Spinal cord (tissue), 9 donors: ENCODE measurements at regions not wholly inside any gene's neighbourhood (a gene's known extent, or its start where the extent isn't known, plus 50 kb on each side); places are given as distances from the start of the nearest gene placed in this dataset.

ENCODE experiments used
- DNase-seq, 6 donors: peaks; one replicate each; pipeline versions ENCODE4 v3.0.0 to v3.0.0-alpha.2; 2013 to 2015; ENCODE audit warnings: low spot score in 6 of 6, low read depth in 4 of 6
- H3K27ac ChIP-seq: one replicate; pipeline ENCODE4 v1.5.1; 2013; ENCODE audit warnings: low read depth, low read length, control low read depth
- H3K27me3 ChIP-seq: one replicate; pipeline ENCODE4 v1.6.1; 2013; ENCODE audit warnings: low read length; ENCODE audit not compliant: control insufficient read depth, insufficient read depth
- H3K36me3 ChIP-seq: one replicate; pipeline ENCODE4 v1.6.1; 2013; ENCODE audit warnings: low read length; ENCODE audit not compliant: control insufficient read depth, insufficient read depth
- H3K4me1 ChIP-seq: one replicate; pipeline ENCODE4 v1.6.1; 2013; ENCODE audit warnings: low read length; ENCODE audit not compliant: control insufficient read depth, insufficient read depth
- H3K4me3 ChIP-seq: one replicate; pipeline ENCODE4 v1.5.1; 2013; ENCODE audit warnings: low read depth, low read length, control low read depth
- H3K9me3 ChIP-seq: one replicate; pipeline ENCODE4 v1.6.1; 2013; ENCODE audit warnings: low read length; ENCODE audit not compliant: control insufficient read depth, insufficient read depth
- WGBS: methylation state at CpG from one replicate; pipeline ENCODE4 v1.1.5; 2013; ENCODE audit warnings: missing lambda C conversion rate; ENCODE audit not compliant: insufficient coverage; 5-methylcytosine and 5-hydroxymethylcytosine counted together
- donor health status: healthy.

- H3K4me1 ChIP-seq = no peaks in the 10 kb centered on the region
- 100% methylated on average over 1 of the region's 3 CpGs for WGBS
- H3K9me3 ChIP-seq = no peaks in the 10 kb centered on the region
- no peaks in the 10 kb centered on the region for H3K27me3 ChIP-seq
- H3K27ac ChIP-seq = no peak overlapping the region
- no peak overlapping the region for H3K4me3 ChIP-seq
- no peaks in the 10 kb centered on the region for H3K36me3 ChIP-seq
- no peak for DNase-seq
These were observed 308.9 kb downstream of the ETAA1 start for GRCh38 chr2:67706082-67706481.

GRCh38 chr2:67707896-67708295, 310.8 kb downstream of the ETAA1 start:
- Histone ChIP-seq H3K9me3 (no peaks in the 10 kb centered on the region), H3K36me3 (no peaks in the 10 kb centered on the region), H3K4me3 (no peak overlapping the region), H3K4me1 (no peaks in the 10 kb centered on the region), H3K27ac (no peak overlapping the region), H3K27me3 (no peaks in the 10 kb centered on the region)
- WGBS = 100% methylated on average over 1 of the region's 3 CpGs
- DNase-seq = no peak

- Histone ChIP-seq H3K36me3 (no peaks in the 10 kb centered on the region), H3K4me3 (no peak overlapping the region), H3K9me3 (no peaks in the 10 kb centered on the region), H3K27ac (no peak overlapping the region), H3K4me1 (no peaks in the 10 kb centered on the region), H3K27me3 (no peaks in the 10 kb centered on the region)
- WGBS = no CpG with 5 or more reads among the region's 2 CpGs
- DNase-seq = no peak
These were observed 312.7 kb downstream of the ETAA1 start for GRCh38 chr2:67709835-67710234.

- Histone ChIP-seq H3K4me1 (no peaks in the 10 kb centered on the region), H3K27ac (no peak overlapping the region), H3K9me3 (no peaks in the 10 kb centered on the region), H3K36me3 (no peaks in the 10 kb centered on the region), H3K4me3 (no peak overlapping the region), H3K27me3 (no peaks in the 10 kb centered on the region)
- WGBS = 69% methylated on average over 8 of the region's 12 CpGs
- no peak for DNase-seq
These were observed 315.4 kb downstream of the ETAA1 start for GRCh38 chr2:67712484-67712883.

GRCh38 chr2:67713376-67713775, 316.2 kb downstream of the ETAA1 start:
- 78% methylated on average over 2 of the region's 3 CpGs for WGBS
- no peaks in the 10 kb centered on the region for H3K9me3 ChIP-seq

GRCh38 chr2:67716895-67717396, 319.8 kb downstream of the ETAA1 start:
- H3K4me3 ChIP-seq = no peak overlapping the region
- no peaks in the 10 kb centered on the region for H3K4me1 ChIP-seq
- no peaks in the 10 kb centered on the region for H3K36me3 ChIP-seq
- 67% methylated on average over 1 of the region's 1 CpG for WGBS
- no peak for DNase-seq
- H3K27me3 ChIP-seq = no peaks in the 10 kb centered on the region
- no peak overlapping the region for H3K27ac ChIP-seq
- H3K9me3 ChIP-seq = no peaks in the 10 kb centered on the region

More at GRCh38 chr2:67713376-67713775, 316.2 kb downstream of the ETAA1 start:
- no peaks in the 10 kb centered on the region for H3K27me3 ChIP-seq
- H3K27ac ChIP-seq = no peak overlapping the region
- no peaks in the 10 kb centered on the region for H3K4me1 ChIP-seq
- no peak overlapping the region for H3K4me3 ChIP-seq
- H3K36me3 ChIP-seq = no peaks in the 10 kb centered on the region
- no peak for DNase-seq

GRCh38 chr2:67717692-67718091, 320.6 kb downstream of the ETAA1 start:
- no peak overlapping the region for H3K4me3 ChIP-seq
- DNase-seq = peak in 1 of 6 donors; percentile 40
- H3K36me3 ChIP-seq = no peaks in the 10 kb centered on the region
- no peaks in the 10 kb centered on the region for H3K27me3 ChIP-seq
- no peak overlapping the region for H3K27ac ChIP-seq
- no peaks in the 10 kb centered on the region for H3K9me3 ChIP-seq
- no peaks in the 10 kb centered on the region for H3K4me1 ChIP-seq

GRCh38 chr2:67719351-67719750, 322.2 kb downstream of the ETAA1 start:
- no CpG with 5 or more reads among the region's 2 CpGs for WGBS
- no peaks in the 10 kb centered on the region for H3K27me3 ChIP-seq
- H3K9me3 ChIP-seq = no peaks in the 10 kb centered on the region
- H3K4me3 ChIP-seq = no peak overlapping the region
- DNase-seq = peak in 1 of 6 donors; percentile 31
- no peaks in the 10 kb centered on the region for H3K36me3 ChIP-seq
- H3K27ac ChIP-seq = no peak overlapping the region
- no peaks in the 10 kb centered on the region for H3K4me1 ChIP-seq

- Histone ChIP-seq H3K4me1 (no peaks in the 10 kb centered on the region), H3K36me3 (no peaks in the 10 kb centered on the region), H3K27ac (no peak overlapping the region), H3K9me3 (no peaks in the 10 kb centered on the region), H3K27me3 (no peaks in the 10 kb centered on the region), H3K4me3 (no peak overlapping the region)
- WGBS = 83% methylated on average over 1 of the region's 1 CpG
- no peak for DNase-seq
These were observed 324.4 kb downstream of the ETAA1 start for GRCh38 chr2:67721516-67721915.

GRCh38 chr2:67724261-67724660, 327.1 kb downstream of the ETAA1 start:
- Histone ChIP-seq H3K27ac (no peak overlapping the region), H3K36me3 (no peaks in the 10 kb centered on the region), H3K27me3 (no peaks in the 10 kb centered on the region), H3K9me3 (no peaks in the 10 kb centered on the region), H3K4me3 (no peak overlapping the region), H3K4me1 (no peaks in the 10 kb centered on the region)
- no peak for DNase-seq
- no CpG with 5 or more reads among the region's 2 CpGs for WGBS
